K562 (cell line): ENCODE measurements at regions not wholly inside any gene's neighbourhood (a gene's known extent, or its start where the extent isn't known, plus 50 kb on each side); places are given as distances from the start of the nearest gene placed in this dataset.

Source experiments
- ATAC-seq: fragments of 200-7000 bp; cut with Tn5 transposase; 3 replicates; pipeline ENCODE4 v1.9.1; 2020; ENCODE audit warnings: moderate library complexity
- BruUV-seq: library from RNA; stranded (reverse); fragments of 400-500 nt; replicated peaks from 2 replicates; lab custom pipeline; 2021; lab: Mats Ljungman, UMichigan
- CTCF ChIA-PET: fragments of 300-600 bp; formaldehyde crosslinking; extraction: SDS; loops from one replicate; lab custom pipeline; 2021; ENCODE audit warnings: low intra/inter-chr PET ratio; lab: Yijun Ruan, JAX
- POLR2A ChIA-PET: fragments of 300-600, 350-650 bp; sonication (Branson Sonifier 250); formaldehyde crosslinking; extraction: SDS; loops from one replicate; lab custom pipeline; 2021; ENCODE audit warnings: antibody characterized with exemption, inconsistent platforms; lab: Yijun Ruan, JAX
- DNase-seq, 4 experiments: peaks; one replicate each; pipeline versions ENCODE4 v3.0.0 to v3.0.0-alpha.2; 2011 to 2018; ENCODE audit warnings: low spot score in 3 of 4, mixed read lengths in 3 of 4; ENCODE audit errors: extremely low read depth in 1 of 4
- FAIRE-seq: peaks from 2 replicates; lab custom pipeline; 2011; peaks lifted over from hg19 to GRCh38; lab: Jason Lieb, UNC
- H2AFZ ChIP-seq: 2 replicates; pipeline ENCODE4 v1.6.0; 2011; ENCODE audit warnings: low read depth, low read length, control low read depth, inconsistent platforms
- H3K27ac ChIP-seq: fragments of 200-600 bp; 3 replicates; pipeline ENCODE4 v1.8.0; 2011; ENCODE audit warnings: low read depth, mild to moderate bottlenecking, control low read depth, inconsistent platforms, low read length, moderate library complexity, mixed read lengths; ENCODE audit errors: extremely low read depth
- H3K27me3 ChIP-seq, 2 experiments: fragments of 300-600 bp in 1 of 2; 2 replicates in 1 of 2; 3 replicates in 1 of 2; pipeline versions ENCODE4 v1.6.0 to v1.8.0; 2011; ENCODE audit warnings: inconsistent platforms in 2 of 2, low read length in 2 of 2, mild to moderate bottlenecking in 1 of 2, mixed read lengths in 1 of 2, moderate library complexity in 1 of 2; ENCODE audit not compliant: control insufficient read depth in 2 of 2, insufficient read depth in 2 of 2
- H3K36me3 ChIP-seq: fragments of 300-600 bp; 3 replicates; pipeline ENCODE4 v1.8.0; 2011; ENCODE audit warnings: mild to moderate bottlenecking, low read length, inconsistent platforms; ENCODE audit not compliant: control insufficient read depth, insufficient read depth
- H3K4me1 ChIP-seq, 2 experiments: fragments of 200-600 bp in 1 of 2; replicated peaks in 1 of 2; 2 replicates in 1 of 2; 3 replicates in 1 of 2; pipeline versions ENCODE4 v1.5.1 to v1.8.0; 2011; ENCODE audit warnings: inconsistent platforms in 2 of 2, low read length in 2 of 2, mild to moderate bottlenecking in 1 of 2, mixed read lengths in 1 of 2, moderate library complexity in 1 of 2; ENCODE audit not compliant: control insufficient read depth in 2 of 2, insufficient read depth in 2 of 2
- H3K4me2 ChIP-seq: 2 replicates; pipeline ENCODE4 v1.6.1; 2011; ENCODE audit warnings: low read length, control low read depth, inconsistent platforms, mixed read lengths; ENCODE audit not compliant: insufficient read depth
- H3K4me3 ChIP-seq: fragments of 200-600 bp; sonication (generic), shearing (Covaris generic); 2 replicates; pipeline ENCODE4 v1.5.1; 2016; ENCODE audit warnings: control low read depth, inconsistent platforms
- H3K79me2 ChIP-seq: fragments of 200-600 bp; 3 replicates; pipeline ENCODE4 v1.8.0; 2011; ENCODE audit warnings: low read length, inconsistent platforms; ENCODE audit not compliant: control insufficient read depth, insufficient read depth
- H3K9ac ChIP-seq, 2 experiments: 2 replicates each; pipeline versions ENCODE4 v1.6.0 to v1.6.1; 2011; ENCODE audit warnings: low read depth in 2 of 2, low read length in 2 of 2, control low read depth in 1 of 2, inconsistent platforms in 1 of 2, mild to moderate bottlenecking in 1 of 2, mixed read lengths in 1 of 2; ENCODE audit not compliant: insufficient read depth in 1 of 2
- H3K9me1 ChIP-seq: one replicate; pipeline ENCODE4 v1.6.0; 2011; ENCODE audit warnings: inconsistent platforms, mild to moderate bottlenecking, low read length, moderate library complexity; ENCODE audit not compliant: control insufficient read depth, insufficient read depth
- H3K9me3 ChIP-seq: replicated peaks from 2 replicates; pipeline ENCODE4 v1.5.1; 2011; ENCODE audit warnings: low read depth, low read length, inconsistent platforms; ENCODE audit not compliant: control insufficient read depth, insufficient read depth
- H4K20me1 ChIP-seq: replicated peaks from 2 replicates; pipeline ENCODE4 v1.6.1; 2011; ENCODE audit warnings: low read length, inconsistent platforms, mixed read lengths; ENCODE audit not compliant: control insufficient read depth, insufficient read depth
- CAMTA2 ChIP-seq: fragments of 250-450 bp; sonication (Bioruptor Pico); conservative IDR thresholded peaks from 2 replicates; pipeline ENCODE4 v1.5.1; 2022
- ELF2 ChIP-seq: fragments of 250-450 bp; sonication (Bioruptor Pico); IDR thresholded peaks from 2 replicates; pipeline ENCODE4 v1.5.0; 2021; ENCODE audit warnings: mild to moderate bottlenecking
- HEY1 ChIP-seq: fragments of 250-450 bp; sonication (Bioruptor Pico); IDR thresholded peaks from 2 replicates; pipeline ENCODE4 v1.5.0; 2020; ENCODE audit warnings: mild to moderate bottlenecking, moderate library complexity, borderline replicate concordance
- MEF2D ChIP-seq: conservative IDR thresholded peaks from 2 replicates; pipeline ENCODE4 v1.6.1; 2016; ENCODE audit warnings: low read depth, missing genetic modification characterization, missing compliant biosample characterization
- MTA1 ChIP-seq: fragments of 450-650 bp; IDR thresholded peaks from 2 replicates; pipeline ENCODE4 v1.6.1; 2017; ENCODE audit warnings: borderline replicate concordance
- NCOA4 ChIP-seq: fragments of 450-650 bp; IDR thresholded peaks from 2 replicates; pipeline ENCODE4 v1.6.1; 2018; ENCODE audit warnings: mild to moderate bottlenecking; ENCODE audit not compliant: partially characterized antibody
- SREBF1 ChIP-seq: fragments of 150-350 bp; IDR thresholded peaks from 2 replicates; pipeline ENCODE4 v1.6.1; 2014; ENCODE audit warnings: antibody characterized with exemption, low read depth, low read length, borderline replicate concordance
- TFAM ChIP-seq: fragments of 250-450 bp; sonication (Bioruptor Pico); conservative IDR thresholded peaks from 2 replicates; pipeline ENCODE4 v1.5.0; 2021; ENCODE audit warnings: mild to moderate bottlenecking, moderate library complexity
- TFE3 ChIP-seq: fragments of 450-650 bp; formaldehyde crosslinking; IDR thresholded peaks from 2 replicates; pipeline ENCODE4 v1.4.0; 2020; ENCODE audit warnings: mild to moderate bottlenecking, mixed read lengths
- ZFP91 ChIP-seq: sonication (generic); formaldehyde crosslinking; IDR thresholded peaks from 2 replicates; pipeline ENCODE4 v1.8.0; 2022; ENCODE audit warnings: mild to moderate bottlenecking, missing genetic modification reagents
- ZNF12 ChIP-seq: sonication (generic); formaldehyde crosslinking; IDR thresholded peaks from 2 replicates; pipeline ENCODE4 v1.4.0; 2020; ENCODE audit warnings: mild to moderate bottlenecking, missing genetic modification reagents
- ZNF124 ChIP-seq: sonication (generic); formaldehyde crosslinking; IDR thresholded peaks from 2 replicates; pipeline ENCODE4 v1.8.1; 2022; ENCODE audit warnings: missing genetic modification reagents
- ZNF778 ChIP-seq: fragments of 450-650 bp; formaldehyde crosslinking; IDR thresholded peaks from 2 replicates; pipeline ENCODE4 v1.4.0; 2020; ENCODE audit warnings: mild to moderate bottlenecking, moderate library complexity
- WGBS: fragments of 100-300 bp; shearing (Covaris generic); methylation state at CpG from one replicate; pipeline ENCODE4 v1.1.6; 2016; ENCODE audit warnings: low coverage, mixed read lengths; ENCODE audit not compliant: insufficient coverage; ENCODE audit errors: missing lambda C conversion rate; 5-methylcytosine and 5-hydroxymethylcytosine counted together
- in situ Hi-C: fragments of 300-500 bp; cut with MboI; formaldehyde crosslinking; loops from 4 replicates; pipeline ENCODE4 v1.15.0; 2018; ENCODE audit warnings: inconsistent platforms, mixed read lengths
- intact Hi-C: fragments of 100-400 bp; cut with micrococcal nuclease; formaldehyde crosslinking; loops from 2 replicates; pipeline ENCODE4 v1.14.2; 2022
- TF ChIP-seq, protein P1 (sequence below): IDR thresholded peaks from 2 replicates; pipeline ENCODE4 v1.6.1; 2014; ENCODE audit warnings: antibody characterized with exemption
- TF ChIP-seq, protein P2 (sequence below), 2 experiments: fragments of 450-650 bp; IDR thresholded peaks; 2 replicates each; pipeline ENCODE4 v1.6.1; 2018; ENCODE audit warnings: mild to moderate bottlenecking in 2 of 2, low read depth in 1 of 2; ENCODE audit not compliant: partially characterized antibody in 2 of 2

- no TSS peak for BruUV-seq
- in situ Hi-C loops (no loop called here), intact Hi-C loops (no loop called here)
- H3K9ac ChIP-seq, result no peak overlapping the region
- H2AFZ ChIP-seq, result no peak overlapping the region
- no peaks in the 10 kb centered on the region for H4K20me1 ChIP-seq
- FAIRE-seq (no peak), DNase-seq (no peak), ATAC-seq (no peak)
- H3K36me3 ChIP-seq, result no peaks in the 10 kb centered on the region
- no peaks in the 10 kb centered on the region for H3K9me3 ChIP-seq
- H3K4me1 ChIP-seq, result peaks cover 0 to 3% of the 10 kb centered on the region in 2 experiments; a peak in 2 of 5 replicates
- H3K79me2 ChIP-seq, result no peaks in the 10 kb centered on the region
- no peak overlapping the region for H3K4me3 ChIP-seq
- 0 out of 5 replicates have a peak, but pooled peaks cover 0 to 3% of the 10 kb centered on the region in 2 experiments for H3K27me3 ChIP-seq
- ChIA-PET CTCF (no interaction called here), POLR2A (no interaction called here)
- no peak overlapping the region for H3K27ac ChIP-seq
- H3K9me1 ChIP-seq, result no peaks in the 10 kb centered on the region
- WGBS, result 8% methylated on average over 2 of the region's 2 CpGs
- no peak overlapping the region for H3K4me2 ChIP-seq
- no peak for TF ChIP-seq CAMTA2 (CRISPR knock-in tag)
- no peak for TF ChIP-seq ZNF12 (CRISPR knock-in tag)
- TF ChIP-seq TFE3 (CRISPR knock-in tag), result no peak
- no peak for TF ChIP-seq TFAM (CRISPR knock-in tag)
- TF ChIP-seq MTA1, result no peak
- TF ChIP-seq ELF2 (CRISPR knock-in tag), result no peak
- TF ChIP-seq ZNF778 (CRISPR knock-in tag), result no peak
- no peak for TF ChIP-seq HEY1 (CRISPR knock-in tag)
- TF ChIP-seq ZFP91, result no peak
- TF ChIP-seq MEF2D, result no peak
- TF ChIP-seq, protein P1, sequence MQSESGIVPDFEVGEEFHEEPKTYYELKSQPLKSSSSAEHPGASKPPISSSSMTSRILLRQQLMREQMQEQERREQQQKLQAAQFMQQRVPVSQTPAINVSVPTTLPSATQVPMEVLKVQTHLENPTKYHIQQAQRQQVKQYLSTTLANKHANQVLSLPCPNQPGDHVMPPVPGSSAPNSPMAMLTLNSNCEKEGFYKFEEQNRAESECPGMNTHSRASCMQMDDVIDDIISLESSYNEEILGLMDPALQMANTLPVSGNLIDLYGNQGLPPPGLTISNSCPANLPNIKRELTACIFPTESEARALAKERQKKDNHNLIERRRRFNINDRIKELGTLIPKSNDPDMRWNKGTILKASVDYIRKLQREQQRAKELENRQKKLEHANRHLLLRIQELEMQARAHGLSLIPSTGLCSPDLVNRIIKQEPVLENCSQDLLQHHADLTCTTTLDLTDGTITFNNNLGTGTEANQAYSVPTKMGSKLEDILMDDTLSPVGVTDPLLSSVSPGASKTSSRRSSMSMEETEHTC, result no peak
- TF ChIP-seq, protein P2, sequence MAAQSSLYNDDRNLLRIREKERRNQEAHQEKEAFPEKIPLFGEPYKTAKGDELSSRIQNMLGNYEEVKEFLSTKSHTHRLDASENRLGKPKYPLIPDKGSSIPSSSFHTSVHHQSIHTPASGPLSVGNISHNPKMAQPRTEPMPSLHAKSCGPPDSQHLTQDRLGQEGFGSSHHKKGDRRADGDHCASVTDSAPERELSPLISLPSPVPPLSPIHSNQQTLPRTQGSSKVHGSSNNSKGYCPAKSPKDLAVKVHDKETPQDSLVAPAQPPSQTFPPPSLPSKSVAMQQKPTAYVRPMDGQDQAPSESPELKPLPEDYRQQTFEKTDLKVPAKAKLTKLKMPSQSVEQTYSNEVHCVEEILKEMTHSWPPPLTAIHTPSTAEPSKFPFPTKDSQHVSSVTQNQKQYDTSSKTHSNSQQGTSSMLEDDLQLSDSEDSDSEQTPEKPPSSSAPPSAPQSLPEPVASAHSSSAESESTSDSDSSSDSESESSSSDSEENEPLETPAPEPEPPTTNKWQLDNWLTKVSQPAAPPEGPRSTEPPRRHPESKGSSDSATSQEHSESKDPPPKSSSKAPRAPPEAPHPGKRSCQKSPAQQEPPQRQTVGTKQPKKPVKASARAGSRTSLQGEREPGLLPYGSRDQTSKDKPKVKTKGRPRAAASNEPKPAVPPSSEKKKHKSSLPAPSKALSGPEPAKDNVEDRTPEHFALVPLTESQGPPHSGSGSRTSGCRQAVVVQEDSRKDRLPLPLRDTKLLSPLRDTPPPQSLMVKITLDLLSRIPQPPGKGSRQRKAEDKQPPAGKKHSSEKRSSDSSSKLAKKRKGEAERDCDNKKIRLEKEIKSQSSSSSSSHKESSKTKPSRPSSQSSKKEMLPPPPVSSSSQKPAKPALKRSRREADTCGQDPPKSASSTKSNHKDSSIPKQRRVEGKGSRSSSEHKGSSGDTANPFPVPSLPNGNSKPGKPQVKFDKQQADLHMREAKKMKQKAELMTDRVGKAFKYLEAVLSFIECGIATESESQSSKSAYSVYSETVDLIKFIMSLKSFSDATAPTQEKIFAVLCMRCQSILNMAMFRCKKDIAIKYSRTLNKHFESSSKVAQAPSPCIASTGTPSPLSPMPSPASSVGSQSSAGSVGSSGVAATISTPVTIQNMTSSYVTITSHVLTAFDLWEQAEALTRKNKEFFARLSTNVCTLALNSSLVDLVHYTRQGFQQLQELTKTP (IDR thresholded peaks at IDR 0.05; ENCODE audit: low read depth in 1 of 2, partially characterized antibody in 2 of 2), result no peak
- TF ChIP-seq ZNF124, result no peak
- TF ChIP-seq SREBF1, result no peak
- no peak for TF ChIP-seq NCOA4
Observed at GRCh38 chr15:84111575-84111974, 124.0 kb upstream of the GOLGA6L4 start.
